PC-3 (cell line): ENCODE measurements at regions not wholly inside any gene's neighbourhood (a gene's known extent, or its start where the extent isn't known, plus 50 kb on each side); places are given as distances from the start of the nearest gene placed in this dataset.

Experiments
- CTCF ChIP-seq: fragments of 300-600 bp; sonication (generic); conservative IDR thresholded peaks from 2 replicates; pipeline ENCODE4 v1.5.1; 2017; ENCODE audit warnings: antibody characterized with exemption, low read depth, mild to moderate bottlenecking, low read length
- EZH2 ChIP-seq: fragments of 300-600 bp; sonication (generic); IDR thresholded peaks from one replicate; pipeline ENCODE4 v1.6.1; 2017; ENCODE audit warnings: antibody characterized with exemption, mild to moderate bottlenecking, low read length; ENCODE audit not compliant: unreplicated experiment
- EZH2phosphoT487 ChIP-seq: fragments of 300-600 bp; sonication (generic); IDR thresholded peaks from 2 replicates; pipeline ENCODE4 v1.6.1; 2018; ENCODE audit warnings: mild to moderate bottlenecking, antibody characterized with exemption, low read length, borderline replicate concordance

GRCh38 chr4:149972407-149972806 lies 105.8 kb upstream of the DCLK2 start:
- TF ChIP-seq CTCF (no peak), EZH2 (no peak), EZH2phosphoT487 (no peak)
